GM12878 (cell line): ENCODE measurements at regions not wholly inside any gene's neighbourhood (a gene's known extent, or its start where the extent isn't known, plus 50 kb on each side); places are given as distances from the start of the nearest gene placed in this dataset.

Experiments
- ATAC-seq: fragments of 200-7000 bp; cut with Tn5 transposase; 3 replicates; pipeline ENCODE4 v1.9.1; 2020; ENCODE audit warnings: mild to moderate bottlenecking, moderate library complexity
- BruUV-seq: library from RNA; stranded (reverse); fragments of 400-500 nt; replicated peaks from 2 replicates; lab custom pipeline; 2021; lab: Mats Ljungman, UMichigan
- CTCF ChIA-PET: fragments of 300-600 bp; sonication (Branson Sonifier 250); formaldehyde crosslinking; extraction: SDS; loops from one replicate; lab custom pipeline; 2021; ENCODE audit warnings: inconsistent platforms; lab: Yijun Ruan, JAX
- POLR2A ChIA-PET: fragments of 350-600 bp; formaldehyde crosslinking; extraction: SDS; loops from one replicate; lab custom pipeline; 2021; ENCODE audit warnings: inconsistent platforms; lab: Charles Lee
- RAD21 ChIA-PET: fragments of 300-600 bp; sonication (Branson Sonifier 250); formaldehyde crosslinking; loops from one replicate; lab custom pipeline; 2023; ENCODE audit warnings: antibody characterized with exemption; ENCODE audit not compliant: unreplicated experiment; lab: Charles Lee
- SMC1A ChIA-PET: fragments of 300-600 bp; sonication (Branson Sonifier 250); formaldehyde crosslinking; loops from one replicate; lab custom pipeline; 2023; ENCODE audit not compliant: unreplicated experiment, uncharacterized antibody; lab: Charles Lee
- DNase-seq: peaks from one replicate; pipeline ENCODE4 v3.0.0-alpha.2; 2011; ENCODE audit warnings: low read depth, low spot score
- FAIRE-seq: peaks from 3 replicates; lab custom pipeline; 2011; peaks lifted over from hg19 to GRCh38; lab: Jason Lieb, UNC
- H2AFZ ChIP-seq: 2 replicates; pipeline ENCODE4 v1.6.0; 2011; ENCODE audit warnings: low read depth, low read length, control low read depth; ENCODE audit not compliant: control insufficient read depth
- H3K27ac ChIP-seq: 2 replicates; pipeline ENCODE4 v1.5.1; 2011; ENCODE audit warnings: control low read depth; ENCODE audit not compliant: control insufficient read depth, insufficient read depth
- H3K27me3 ChIP-seq, 2 experiments: replicated peaks in 1 of 2; 2 replicates each; pipeline versions ENCODE4 v1.6.0 to v1.6.1; 2011; ENCODE audit warnings: low read length in 1 of 2; ENCODE audit not compliant: control insufficient read depth in 2 of 2, insufficient read depth in 2 of 2
- H3K36me3 ChIP-seq, 2 experiments: 2 replicates each; pipeline ENCODE4 v1.5.1; 2011; ENCODE audit warnings: low read length in 1 of 2; ENCODE audit not compliant: control insufficient read depth in 2 of 2, insufficient read depth in 2 of 2
- H3K4me1 ChIP-seq: 2 replicates; pipeline ENCODE4 v1.6.1; 2011; ENCODE audit warnings: mild to moderate bottlenecking, low read length, moderate library complexity, mixed read lengths; ENCODE audit not compliant: control insufficient read depth, insufficient read depth
- H3K4me2 ChIP-seq: 2 replicates; pipeline ENCODE4 v1.6.0; 2011; ENCODE audit warnings: control low read depth; ENCODE audit not compliant: control insufficient read depth, insufficient read depth
- H3K4me3 ChIP-seq: fragments of 200-600 bp; sonication (generic); 2 replicates; pipeline ENCODE4 v1.5.1; 2016
- H3K79me2 ChIP-seq: 2 replicates; pipeline ENCODE4 v1.6.0; 2011; ENCODE audit warnings: low read length; ENCODE audit not compliant: control insufficient read depth, insufficient read depth
- H3K9ac ChIP-seq: 2 replicates; pipeline ENCODE4 v1.8.0; 2011; ENCODE audit warnings: low read length, control low read depth, mixed read lengths; ENCODE audit not compliant: control insufficient read depth, insufficient read depth
- H3K9me3 ChIP-seq: replicated peaks from 3 replicates; pipeline ENCODE4 v1.5.1; 2011; ENCODE audit warnings: mild to moderate bottlenecking, low read length; ENCODE audit not compliant: control insufficient read depth, insufficient read depth
- H4K20me1 ChIP-seq: 2 replicates; pipeline ENCODE4 v1.6.0; 2011; ENCODE audit not compliant: control insufficient read depth, insufficient read depth
- EGR1 ChIP-seq, 2 experiments: IDR thresholded peaks; 1 replicate in 1 of 2; 2 replicates in 1 of 2; pipeline ENCODE4 v1.6.1; 2011 to 2012; ENCODE audit warnings: low read depth in 2 of 2, low read length in 2 of 2, borderline replicate concordance in 1 of 2, mild to moderate bottlenecking in 1 of 2, moderate library complexity in 1 of 2
- JUND ChIP-seq: IDR thresholded peaks from 2 replicates; pipeline ENCODE4 v1.6.1; 2012; ENCODE audit warnings: low read depth, mild to moderate bottlenecking, low read length, improper control_type of control experiment, moderate library complexity
- MYC ChIP-seq: IDR thresholded peaks from 2 replicates; pipeline ENCODE4 v1.6.1; 2011; ENCODE audit warnings: mild to moderate bottlenecking, low read length, moderate library complexity, inconsistent platforms; ENCODE audit not compliant: insufficient read depth, insufficient replicate concordance, insufficient read length, severe bottlenecking
- NBN ChIP-seq: fragments of 450-650 bp; IDR thresholded peaks from 2 replicates; pipeline ENCODE4 v1.6.1; 2016
- RAD21 ChIP-seq: IDR thresholded peaks from 2 replicates; pipeline ENCODE4 v1.6.1; 2011; ENCODE audit warnings: mild to moderate bottlenecking, low read depth, low read length, moderate library complexity; ENCODE audit not compliant: insufficient read depth
- RBBP5 ChIP-seq: fragments of 200-600 bp; sonication (generic); conservative IDR thresholded peaks from 2 replicates; pipeline ENCODE4 v1.6.1; 2016
- RUNX3 ChIP-seq: IDR thresholded peaks from 2 replicates; pipeline ENCODE4 v1.6.1; 2012; ENCODE audit warnings: low read length, inconsistent platforms
- SMC3 ChIP-seq: IDR thresholded peaks from 2 replicates; pipeline ENCODE4 v1.6.1; 2011; ENCODE audit warnings: low read length, improper control_type of control experiment, borderline replicate concordance
- ZBTB40 ChIP-seq: fragments of 450-650 bp; IDR thresholded peaks from 2 replicates; pipeline ENCODE4 v1.6.1; 2016; ENCODE audit warnings: mild to moderate bottlenecking, moderate library complexity, borderline replicate concordance
- WGBS: methylation state at CpG from one replicate; pipeline ENCODE4 v1.1.6; 2016; ENCODE audit warnings: low lambda C conversion rate; ENCODE audit not compliant: insufficient replicate concordance, insufficient coverage; ENCODE audit errors: missing lambda C conversion rate; 5-methylcytosine and 5-hydroxymethylcytosine counted together
- in situ Hi-C: fragments of 300-500 bp; cut with MboI; formaldehyde crosslinking; loops from 9 replicates; pipeline ENCODE4 v1.14.3; 2018; ENCODE audit warnings: mixed read lengths
- intact Hi-C: fragments of 100-400 bp; cut with micrococcal nuclease; formaldehyde crosslinking; loops from one replicate; pipeline ENCODE4 v1.14.2; 2022; ENCODE audit not compliant: unreplicated experiment
- TF ChIP-seq, protein P1 (sequence below), 3 experiments: IDR thresholded peaks in 2 of 3; conservative IDR thresholded peaks in 1 of 3; 2 replicates each; pipeline ENCODE4 v1.5.1; 2011; ENCODE audit warnings: low read depth in 3 of 3, low read length in 3 of 3, mild to moderate bottlenecking in 3 of 3, control low read depth in 2 of 3, moderate library complexity in 2 of 3, inconsistent platforms in 1 of 3, mixed read lengths in 1 of 3; ENCODE audit not compliant: control insufficient read depth in 2 of 3, insufficient read depth in 1 of 3; ENCODE audit errors: extremely low read depth in 1 of 3

- TF ChIP-seq ZBTB40 (no peak), NBN (no peak), MYC (no peak), JUND (no peak)
Observed at GRCh38 chr10:123409884-123410283, 255.7 kb downstream of the BUB3 start (continued).

DNA sequence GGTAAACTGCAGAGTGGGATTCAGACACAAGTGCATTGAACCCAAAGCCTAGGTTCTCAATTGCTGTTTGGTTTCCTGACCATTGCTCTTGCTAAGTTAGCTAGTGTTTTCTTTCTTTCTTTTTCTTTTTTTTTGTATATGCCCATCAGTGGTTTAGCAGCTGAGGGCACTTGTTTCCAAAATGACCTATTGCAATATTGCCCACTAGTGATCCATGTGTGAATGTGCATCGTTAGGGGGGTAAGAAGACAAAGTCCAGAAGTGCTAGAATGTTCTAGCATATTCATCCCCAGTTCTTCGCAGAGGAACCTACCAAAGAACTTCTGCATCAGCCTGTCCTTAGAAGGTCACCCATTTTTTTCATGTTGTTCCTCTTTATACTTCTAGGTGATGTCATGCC, 252.8 kb upstream of the GPR26 start:
- peak; percentile 31; the same call in 1 of the 3 replicates for ATAC-seq
- no peaks in the 10 kb centered on the region for H3K36me3 ChIP-seq
- BruUV-seq = no TSS peak

More for the DNA sequence above, 252.8 kb upstream of the GPR26 start:
- no peak overlapping the region for H3K27ac ChIP-seq
- H4K20me1 ChIP-seq = no peaks in the 10 kb centered on the region
- no peaks in the 10 kb centered on the region for H3K27me3 ChIP-seq
- POLR2A ChIA-PET = interaction anchor here (1.6 to 1.8 kb wide), 2 partner anchors 8 to 10 kb away, joined by 3 read pairs; no protein-coding TSS in a partner anchor
- SMC1A ChIA-PET = interaction anchor here (0.8 to 2.3 kb wide), 5 partner anchors 11 to 279 kb away, joined by 3 to 6 read pairs (median 4); no protein-coding TSS in a partner anchor
- H3K9ac ChIP-seq = no peak overlapping the region
- no peak for DNase-seq
- CTCF ChIA-PET = interaction anchor here (0.6 to 1.6 kb wide), 4 partner anchors 33 to 188 kb away, joined by 3 to 7 read pairs (median 3); no protein-coding TSS in a partner anchor
- no peak overlapping the region for H3K4me3 ChIP-seq
- RAD21 ChIA-PET = interaction anchor here (0.8 to 1.8 kb wide), 5 partner anchors 11 to 272 kb away, joined by 3 to 11 read pairs (median 3); no protein-coding TSS in a partner anchor
- no peaks in the 10 kb centered on the region for H3K79me2 ChIP-seq
- 68% methylated on average over 2 of the region's 2 CpGs for WGBS
- no peak overlapping the region for H3K4me2 ChIP-seq
- no peaks in the 10 kb centered on the region for H3K4me1 ChIP-seq
- intact Hi-C loops = no loop called here
- TF ChIP-seq, protein P1, sequence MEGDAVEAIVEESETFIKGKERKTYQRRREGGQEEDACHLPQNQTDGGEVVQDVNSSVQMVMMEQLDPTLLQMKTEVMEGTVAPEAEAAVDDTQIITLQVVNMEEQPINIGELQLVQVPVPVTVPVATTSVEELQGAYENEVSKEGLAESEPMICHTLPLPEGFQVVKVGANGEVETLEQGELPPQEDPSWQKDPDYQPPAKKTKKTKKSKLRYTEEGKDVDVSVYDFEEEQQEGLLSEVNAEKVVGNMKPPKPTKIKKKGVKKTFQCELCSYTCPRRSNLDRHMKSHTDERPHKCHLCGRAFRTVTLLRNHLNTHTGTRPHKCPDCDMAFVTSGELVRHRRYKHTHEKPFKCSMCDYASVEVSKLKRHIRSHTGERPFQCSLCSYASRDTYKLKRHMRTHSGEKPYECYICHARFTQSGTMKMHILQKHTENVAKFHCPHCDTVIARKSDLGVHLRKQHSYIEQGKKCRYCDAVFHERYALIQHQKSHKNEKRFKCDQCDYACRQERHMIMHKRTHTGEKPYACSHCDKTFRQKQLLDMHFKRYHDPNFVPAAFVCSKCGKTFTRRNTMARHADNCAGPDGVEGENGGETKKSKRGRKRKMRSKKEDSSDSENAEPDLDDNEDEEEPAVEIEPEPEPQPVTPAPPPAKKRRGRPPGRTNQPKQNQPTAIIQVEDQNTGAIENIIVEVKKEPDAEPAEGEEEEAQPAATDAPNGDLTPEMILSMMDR (IDR thresholded peaks at IDR 0.05 in 2 of 3, conservative IDR thresholded peaks at IDR 0.05 in 1 of 3; ENCODE audit: control insufficient read depth in 2 of 3, extremely low read depth in 1 of 3, insufficient read depth in 1 of 3, low read depth in 3 of 3, low read length in 3 of 3) = peak in 2 of 3 experiments; percentile 27 to 34; a peak in 4 of 6 replicates
- TF ChIP-seq RUNX3 = peak; percentile 13; the same call in 1 of the 2 replicates
- TF ChIP-seq RBBP5 = no peak
- peak; percentile 29; the same call in 1 of the 2 replicates for TF ChIP-seq SMC3
- TF ChIP-seq RAD21 = peak; percentile 59
- TF ChIP-seq EGR1 (IDR thresholded peaks at IDR 0.05; ENCODE audit: borderline replicate concordance in 1 of 2, low read depth in 2 of 2, low read length in 2 of 2) = no peak
- TF ChIP-seq, all 136 proteins: peak for 4
- FAIRE-seq = no peak
- Histone ChIP-seq H2AFZ (no peak overlapping the region), H3K9me3 (peaks cover 5% of the 10 kb centered on the region; the same call in 2 of the 3 replicates)
- in situ Hi-C loops = no loop called here
